ENCODE measurements at regions not wholly inside any gene's neighbourhood (a gene's known extent, or its start where the extent isn't known, plus 50 kb on each side); places are given as distances from the start of the nearest gene placed in this dataset.

GRCh38 chr2:236728916-236729670, 159.5 kb downstream of the ACKR3 start (continued):
- TF ChIP-seq KDM4A (IDR thresholded peaks at IDR 0.05; ENCODE audit: low read depth, low read length, severe bottlenecking) = no peak
- TF ChIP-seq NRF1 (IDR thresholded peaks at IDR 0.05; ENCODE audit: low read depth, low read length) = no peak
- TF ChIP-seq POU5F1 (IDR thresholded peaks at IDR 0.05; ENCODE audit: low read depth, low read length) = no peak
- TF ChIP-seq BRCA1 (IDR thresholded peaks at IDR 0.05; ENCODE audit: low read depth, low read length) = no peak
- TF ChIP-seq CHD1 (IDR thresholded peaks at IDR 0.05; ENCODE audit: low read depth, low read length) = no peak

Data from H1 (cell line).